CD14-positive monocyte (primary cell): ENCODE measurements at regions not wholly inside any gene's neighbourhood (a gene's known extent, or its start where the extent isn't known, plus 50 kb on each side); places are given as distances from the start of the nearest gene placed in this dataset.

Source experiments
- DNase-seq, 3 donors: peaks; one replicate each; pipeline ENCODE4 v3.0.0-alpha.2; 2011 to 2022
- H2AFZ ChIP-seq: 2 replicates; pipeline ENCODE4 v1.6.0; 2012; ENCODE audit warnings: mild to moderate bottlenecking, low read depth, low read length, inconsistent platforms; ENCODE audit not compliant: insufficient read depth, poor library complexity, severe bottlenecking
- H3K27ac ChIP-seq, 2 donors: 1 replicate in 1 of 2; 2 replicates in 1 of 2; pipeline ENCODE4 v1.5.1; 2012 to 2013; ENCODE audit warnings: low read length in 2 of 2, control low read depth in 1 of 2, inconsistent platforms in 1 of 2, low read depth in 1 of 2, mild to moderate bottlenecking in 1 of 2
- H3K27me3 ChIP-seq, 2 donors: one replicate each; pipeline versions ENCODE4 v1.6.0 to v1.6.1; 2011 to 2013; ENCODE audit warnings: low read length in 2 of 2; ENCODE audit not compliant: control insufficient read depth in 2 of 2, insufficient read depth in 2 of 2
- H3K36me3 ChIP-seq, 2 donors: replicated peaks in 1 of 2; 1 replicate in 1 of 2; 2 replicates in 1 of 2; pipeline versions ENCODE4 v1.5.1 to v1.6.1; 2012 to 2013; ENCODE audit warnings: low read length in 2 of 2, control low read depth in 1 of 2, inconsistent platforms in 1 of 2, mild to moderate bottlenecking in 1 of 2; ENCODE audit not compliant: insufficient read depth in 2 of 2, control insufficient read depth in 1 of 2
- H3K4me1 ChIP-seq, 2 donors: 1 replicate in 1 of 2; 2 replicates in 1 of 2; pipeline versions ENCODE4 v1.5.1 to v1.6.1; 2012 to 2013; ENCODE audit warnings: low read length in 2 of 2, control low read depth in 1 of 2, inconsistent platforms in 1 of 2, mild to moderate bottlenecking in 1 of 2, moderate library complexity in 1 of 2; ENCODE audit not compliant: insufficient read depth in 2 of 2, control insufficient read depth in 1 of 2
- H3K4me2 ChIP-seq: replicated peaks from 2 replicates; pipeline ENCODE3; 2012; ENCODE audit warnings: low read length, moderate library complexity, mild to moderate bottlenecking; ENCODE audit not compliant: poor library complexity, severe bottlenecking; ENCODE audit errors: extremely low read depth
- H3K4me3 ChIP-seq, 3 experiments: fragments of 200-600 bp in 1 of 3; sonication (generic) in 1 of 3; replicated peaks in 1 of 3; 1 replicate in 2 of 3; 2 replicates in 1 of 3; pipeline ENCODE4 v1.5.1; 2011 to 2013; ENCODE audit warnings: low read length in 3 of 3, mild to moderate bottlenecking in 3 of 3, control low read depth in 2 of 3, low read depth in 2 of 3, inconsistent platforms in 1 of 3, moderate library complexity in 1 of 3
- H3K79me2 ChIP-seq: 2 replicates; pipeline ENCODE4 v1.6.0; 2012; ENCODE audit warnings: mild to moderate bottlenecking, control low read depth, inconsistent platforms, low read length, moderate library complexity; ENCODE audit not compliant: insufficient read depth
- H3K9ac ChIP-seq: 2 replicates; pipeline ENCODE4 v1.6.0; 2017; ENCODE audit warnings: low read length, mild to moderate bottlenecking; ENCODE audit not compliant: insufficient read depth, poor library complexity, severe bottlenecking
- H3K9me3 ChIP-seq, 2 donors: replicated peaks in 1 of 2; 1 replicate in 1 of 2; 2 replicates in 1 of 2; pipeline versions ENCODE4 v1.5.1 to v1.6.1; 2012 to 2013; ENCODE audit warnings: low read length in 2 of 2, control low read depth in 1 of 2; ENCODE audit not compliant: control insufficient read depth in 1 of 2, insufficient read depth in 1 of 2
- H4K20me1 ChIP-seq: 2 replicates; pipeline ENCODE4 v1.6.0; 2012; ENCODE audit warnings: mild to moderate bottlenecking, low read length, control low read depth, moderate library complexity; ENCODE audit not compliant: insufficient read depth
- H3K27ac Mint-ChIP-seq, 7 donors: one replicate each; pipeline ENCODE4 v1.8.0; 2020; ENCODE audit warnings: mild to moderate bottlenecking in 7 of 7, mixed read lengths in 7 of 7, moderate library complexity in 6 of 7, inconsistent platforms in 2 of 7
- H3K27me3 Mint-ChIP-seq, 3 donors: one replicate each; pipeline ENCODE4 v1.8.0; 2021 to 2022; ENCODE audit warnings: low read depth in 3 of 3, mild to moderate bottlenecking in 3 of 3, mixed read lengths in 3 of 3, moderate library complexity in 3 of 3, inconsistent platforms in 1 of 3
- H3K36me3 Mint-ChIP-seq, 2 donors: one replicate each; pipeline ENCODE4 v1.8.0; 2020; ENCODE audit warnings: mixed read lengths in 2 of 2, inconsistent platforms in 1 of 2, mild to moderate bottlenecking in 1 of 2
- H3K4me1 Mint-ChIP-seq: one replicate; pipeline ENCODE4 v1.8.0; 2020; ENCODE audit warnings: mild to moderate bottlenecking, mixed read lengths
- H3K4me3 Mint-ChIP-seq, 2 donors: one replicate each; pipeline ENCODE4 v1.8.0; 2020; ENCODE audit warnings: mild to moderate bottlenecking in 2 of 2, mixed read lengths in 2 of 2, moderate library complexity in 1 of 2
- H3K9me3 Mint-ChIP-seq, 7 donors: one replicate each; pipeline ENCODE4 v1.8.0; 2020 to 2022; ENCODE audit warnings: mixed read lengths in 7 of 7, mild to moderate bottlenecking in 6 of 7, moderate library complexity in 6 of 7, inconsistent platforms in 2 of 7
- WGBS: methylation state at CpG from one replicate; pipeline ENCODE4 v1.1.5; 2013; ENCODE audit warnings: missing lambda C conversion rate; ENCODE audit not compliant: insufficient coverage; 5-methylcytosine and 5-hydroxymethylcytosine counted together
- intact Hi-C, 2 donors: fragments of 100-400 bp; cut with micrococcal nuclease; formaldehyde crosslinking; loops; one replicate each; pipeline versions ENCODE4 v1.15.0 to v1.15.1; 2023
- TF ChIP-seq, protein P1 (sequence below): fragments of 200-600 bp; IDR thresholded peaks from one replicate; pipeline ENCODE4 v1.8.0; 2022; ENCODE audit warnings: antibody characterized with exemption, mild to moderate bottlenecking

DNA sequence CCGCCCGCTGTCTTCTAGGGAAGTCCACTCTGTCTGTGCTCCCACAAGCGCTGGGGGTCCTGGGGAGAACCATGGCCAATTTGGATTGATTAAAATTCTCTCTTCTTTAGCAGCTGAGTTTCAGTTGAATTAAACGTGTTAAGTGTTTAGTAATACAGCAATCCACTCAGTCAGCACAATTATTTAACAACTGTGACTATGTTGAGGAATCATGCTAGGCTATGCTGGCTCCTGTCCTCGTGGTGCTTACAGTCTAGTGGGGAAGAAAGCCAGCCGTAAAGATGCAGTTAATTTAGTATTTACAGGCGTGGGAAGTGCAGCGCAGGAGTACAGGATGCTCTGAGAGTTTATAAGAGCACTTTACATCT lies 88.9 kb upstream of the FOXP4 start:
- no peak overlapping the region for H3K27ac Mint-ChIP-seq

DNA sequence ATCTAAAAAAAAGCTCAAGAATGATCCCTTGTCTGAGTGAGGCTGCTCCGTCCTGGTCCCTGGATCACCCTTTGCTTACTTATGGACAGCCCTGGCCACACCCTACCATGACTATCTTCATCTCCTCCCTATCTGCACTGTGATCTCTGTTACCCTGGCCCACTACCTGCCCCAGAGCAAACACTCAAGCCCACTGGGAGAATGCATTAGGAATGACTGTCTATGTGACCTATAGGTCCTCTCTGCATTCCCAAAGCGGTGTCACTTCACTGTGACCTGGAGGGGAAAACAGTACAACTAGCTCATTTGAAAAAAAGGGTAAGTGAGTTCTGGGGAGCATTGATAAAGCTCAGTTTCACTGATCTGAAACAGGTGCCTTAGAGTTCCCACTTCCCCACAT lies 86.4 kb upstream of the FOXP4 start:
- H3K4me1 ChIP-seq: no peaks in the 10 kb centered on the region
- peaks cover 0 to 5% of the 10 kb centered on the region in 2 donors for H3K27me3 ChIP-seq
- H2AFZ ChIP-seq: no peak overlapping the region
- Mint-ChIP-seq H3K4me1 (peaks cover 2% of the 10 kb centered on the region), H3K4me3 (no peak overlapping the region), H3K27ac (peak overlapping the region in 1 of 7 donors; percentile 6), H3K27me3 (peaks cover 12 to 17% (median 16%) of the 10 kb centered on the region in 3 donors), H3K36me3 (no peaks in the 10 kb centered on the region), H3K9me3 (peaks cover 0 to 2% (median 0%) of the 10 kb centered on the region in 7 donors)
- H3K27ac ChIP-seq: no peak overlapping the region
- no peaks in the 10 kb centered on the region for H4K20me1 ChIP-seq
- intact Hi-C loops: no loop called here
- H3K79me2 ChIP-seq: no peaks in the 10 kb centered on the region
- no peak overlapping the region for H3K4me2 ChIP-seq
- H3K9me3 ChIP-seq: no peaks in the 10 kb centered on the region
- H3K4me3 ChIP-seq: no peak overlapping the region
- WGBS: 100% methylated on average over 1 of the region's 2 CpGs
- TF ChIP-seq, protein P1, sequence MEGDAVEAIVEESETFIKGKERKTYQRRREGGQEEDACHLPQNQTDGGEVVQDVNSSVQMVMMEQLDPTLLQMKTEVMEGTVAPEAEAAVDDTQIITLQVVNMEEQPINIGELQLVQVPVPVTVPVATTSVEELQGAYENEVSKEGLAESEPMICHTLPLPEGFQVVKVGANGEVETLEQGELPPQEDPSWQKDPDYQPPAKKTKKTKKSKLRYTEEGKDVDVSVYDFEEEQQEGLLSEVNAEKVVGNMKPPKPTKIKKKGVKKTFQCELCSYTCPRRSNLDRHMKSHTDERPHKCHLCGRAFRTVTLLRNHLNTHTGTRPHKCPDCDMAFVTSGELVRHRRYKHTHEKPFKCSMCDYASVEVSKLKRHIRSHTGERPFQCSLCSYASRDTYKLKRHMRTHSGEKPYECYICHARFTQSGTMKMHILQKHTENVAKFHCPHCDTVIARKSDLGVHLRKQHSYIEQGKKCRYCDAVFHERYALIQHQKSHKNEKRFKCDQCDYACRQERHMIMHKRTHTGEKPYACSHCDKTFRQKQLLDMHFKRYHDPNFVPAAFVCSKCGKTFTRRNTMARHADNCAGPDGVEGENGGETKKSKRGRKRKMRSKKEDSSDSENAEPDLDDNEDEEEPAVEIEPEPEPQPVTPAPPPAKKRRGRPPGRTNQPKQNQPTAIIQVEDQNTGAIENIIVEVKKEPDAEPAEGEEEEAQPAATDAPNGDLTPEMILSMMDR: no peak
- no peak for DNase-seq
- H3K36me3 ChIP-seq: no peaks in the 10 kb centered on the region
- no peak overlapping the region for H3K9ac ChIP-seq

More for the DNA sequence above, 88.9 kb upstream of the FOXP4 start:
- H3K4me1 ChIP-seq: no peaks in the 10 kb centered on the region
- Mint-ChIP-seq H3K4me3 (no peak overlapping the region), H3K4me1 (no peaks in the 10 kb centered on the region), H3K9me3 (peaks cover 0 to 2% (median 0%) of the 10 kb centered on the region in 7 donors), H3K27me3 (peaks cover 5 to 11% (median 10%) of the 10 kb centered on the region in 3 donors), H3K36me3 (no peaks in the 10 kb centered on the region)
- no peak for DNase-seq
- H3K9ac ChIP-seq: no peak overlapping the region
- TF ChIP-seq, protein P1: no peak
- H3K27ac ChIP-seq: no peak overlapping the region
- no peak overlapping the region for H3K4me2 ChIP-seq
- no peaks in the 10 kb centered on the region for H3K36me3 ChIP-seq
- intact Hi-C loops: no loop called here
- no peaks in the 10 kb centered on the region for H3K79me2 ChIP-seq
- H3K4me3 ChIP-seq: no peak overlapping the region
- no peak overlapping the region for H2AFZ ChIP-seq
- peaks cover 0 to 5% of the 10 kb centered on the region in 2 donors for H3K27me3 ChIP-seq
- WGBS: 100% methylated on average over 1 of the region's 8 CpGs
- H3K9me3 ChIP-seq: no peaks in the 10 kb centered on the region
- H4K20me1 ChIP-seq: no peaks in the 10 kb centered on the region
